Upper lobe of right lung (tissue), 1 donor: ENCODE measurements at regions not wholly inside any gene's neighbourhood (a gene's known extent, or its start where the extent isn't known, plus 50 kb on each side); places are given as distances from the start of the nearest gene placed in this dataset.

Experiments used
- ATAC-seq: fragments of 200-7000 bp; cut with Tn5 transposase; one replicate; pipeline ENCODE4 v1.9.1; 2020; ENCODE audit warnings: mild to moderate bottlenecking, moderate library complexity
- DNase-seq: peaks from one replicate; pipeline ENCODE4 v3.0.0-alpha.2; 2020
- H3K27ac ChIP-seq: fragments of 200-600 bp; one replicate; pipeline ENCODE4 v1.8.0; 2022
- H3K27me3 ChIP-seq: fragments of 200-600 bp; one replicate; pipeline ENCODE4 v1.8.0; 2022; ENCODE audit warnings: mild to moderate bottlenecking
- H3K36me3 ChIP-seq: fragments of 200-600 bp; one replicate; pipeline ENCODE4 v1.8.0; 2022
- H3K4me1 ChIP-seq: fragments of 200-600 bp; one replicate; pipeline ENCODE4 v1.8.0; 2022
- H3K4me3 ChIP-seq: fragments of 200-600 bp; one replicate; pipeline ENCODE4 v1.8.0; 2022; ENCODE audit warnings: mild to moderate bottlenecking
- H3K9me3 ChIP-seq: fragments of 200-600 bp; one replicate; pipeline ENCODE4 v1.8.0; 2022
- CTCF ChIP-seq: fragments of 200-600 bp; IDR thresholded peaks from one replicate; pipeline ENCODE4 v1.8.0; 2022; ENCODE audit warnings: antibody characterized with exemption
- intact Hi-C: fragments of 100-400 bp; cut with DNase I; formaldehyde crosslinking; loops from one replicate; pipeline ENCODE4 v1.11.0; 2022
- donor health status: DM: no; HTN: yes; CAD: no; lungs with severe emphysema.

- DNase-seq (no peak), ATAC-seq (no peak)
- intact Hi-C loops: no loop called here
- Histone ChIP-seq H3K4me3 (no peak overlapping the region), H3K9me3 (no peaks in the 10 kb centered on the region), H3K4me1 (no peaks in the 10 kb centered on the region), H3K27me3 (no peaks in the 10 kb centered on the region), H3K36me3 (no peaks in the 10 kb centered on the region), H3K27ac (no peak overlapping the region)
- no peak for TF ChIP-seq CTCF
Observed at GRCh38 chr11:82146789-82147188, 586.9 kb downstream of the FAM181B start.

GRCh38 chr11:82118946-82119345 is 614.7 kb downstream of the FAM181B start:
- no peak overlapping the region for H3K4me3 ChIP-seq
- no peaks in the 10 kb centered on the region for H3K27me3 ChIP-seq
- H3K36me3 ChIP-seq: no peaks in the 10 kb centered on the region
- no peak for TF ChIP-seq CTCF
- H3K9me3 ChIP-seq: no peaks in the 10 kb centered on the region
- H3K4me1 ChIP-seq: no peaks in the 10 kb centered on the region
- intact Hi-C loops: no loop called here
- H3K27ac ChIP-seq: no peak overlapping the region
- DNase-seq (no peak), ATAC-seq (no peak)

GRCh38 chr11:82117362-82117761 is 616.3 kb downstream of the FAM181B start:
- Histone ChIP-seq H3K4me3 (no peak overlapping the region), H3K36me3 (no peaks in the 10 kb centered on the region), H3K27ac (no peak overlapping the region), H3K9me3 (no peaks in the 10 kb centered on the region), H3K27me3 (no peaks in the 10 kb centered on the region), H3K4me1 (no peaks in the 10 kb centered on the region)
- ATAC-seq: no peak
- no peak for TF ChIP-seq CTCF
- DNase-seq: no peak
- intact Hi-C loops: no loop called here

- H3K9me3 ChIP-seq: no peaks in the 10 kb centered on the region
Observed at GRCh38 chr11:82105331-82105998, 628.2 kb downstream of the FAM181B start.

GRCh38 chr11:82092904-82093303 is 640.8 kb downstream of the FAM181B start:
- Histone ChIP-seq H3K36me3 (no peaks in the 10 kb centered on the region), H3K4me3 (no peak overlapping the region), H3K4me1 (no peaks in the 10 kb centered on the region), H3K9me3 (no peaks in the 10 kb centered on the region), H3K27ac (no peak overlapping the region), H3K27me3 (no peaks in the 10 kb centered on the region)
- ATAC-seq: no peak
- DNase-seq: no peak
- intact Hi-C loops: no loop called here
- no peak for TF ChIP-seq CTCF

More at GRCh38 chr11:82105331-82105998, 628.2 kb downstream of the FAM181B start:
- ATAC-seq (no peak), DNase-seq (no peak)
- Histone ChIP-seq H3K36me3 (no peaks in the 10 kb centered on the region), H3K27ac (no peak overlapping the region), H3K4me3 (no peak overlapping the region), H3K4me1 (no peaks in the 10 kb centered on the region), H3K27me3 (no peaks in the 10 kb centered on the region)
- no peak for TF ChIP-seq CTCF
- intact Hi-C loops: no loop called here

- H3K27me3 ChIP-seq: no peaks in the 10 kb centered on the region
- H3K36me3 ChIP-seq: no peaks in the 10 kb centered on the region
- intact Hi-C loops: no loop called here
- no peak overlapping the region for H3K27ac ChIP-seq
- no peaks in the 10 kb centered on the region for H3K4me1 ChIP-seq
- ATAC-seq (no peak), DNase-seq (no peak)
- TF ChIP-seq CTCF: no peak
- no peak overlapping the region for H3K4me3 ChIP-seq
- H3K9me3 ChIP-seq: no peaks in the 10 kb centered on the region
Observed at GRCh38 chr11:82089426-82089825, 644.2 kb downstream of the FAM181B start.
